Glomerular visceral epithelial cell (primary cell): ENCODE measurements at regions not wholly inside any gene's neighbourhood (a gene's known extent, or its start where the extent isn't known, plus 50 kb on each side); places are given as distances from the start of the nearest gene placed in this dataset.
"Not testable (repeated sequence)": the region's sequence is repeated elsewhere in the genome, so short reads cannot be mapped to it uniquely, and the experiment has no call there.

Experiments used
- DNase-seq: peaks from one replicate; pipeline ENCODE4 v3.0.0-alpha.2; 2016; ENCODE audit errors: extremely low spot score

- no peak for DNase-seq
Measured at GRCh38 chr2:7846607-7847006, 835.2 kb upstream of the ID2 start.

GRCh38 chr2:7847321-7847720 lies 834.5 kb upstream of the ID2 start:
- DNase-seq: no peak

- no peak for DNase-seq
Measured at GRCh38 chr2:7849027-7849426, 832.8 kb upstream of the ID2 start.

- DNase-seq: no peak
Measured at GRCh38 chr2:7849531-7849930, 832.3 kb upstream of the ID2 start.

GRCh38 chr2:7852546-7852945 lies 829.3 kb upstream of the ID2 start:
- no peak for DNase-seq

- DNase-seq: no peak
Measured at GRCh38 chr2:7857904-7858303, 824.0 kb upstream of the ID2 start.

GRCh38 chr2:7858624-7859023 lies 823.2 kb upstream of the ID2 start:
- no peak for DNase-seq

GRCh38 chr2:7860693-7861092 lies 821.2 kb upstream of the ID2 start:
- no peak for DNase-seq

- DNase-seq: no peak
Measured at GRCh38 chr2:7861910-7862702, 819.8 kb upstream of the ID2 start.

GRCh38 chr2:7866104-7866503 lies 815.8 kb upstream of the ID2 start:
- DNase-seq: no peak

GRCh38 chr2:7866825-7867224 lies 815.0 kb upstream of the ID2 start:
- DNase-seq: no peak

- no peak for DNase-seq
Measured at GRCh38 chr2:7867867-7868266, 814.0 kb upstream of the ID2 start.

- no peak for DNase-seq
Measured at GRCh38 chr2:7868836-7869235, 813.0 kb upstream of the ID2 start.

- not testable (repeated sequence) for DNase-seq
Measured at GRCh38 chr2:7876445-7876844, 805.4 kb upstream of the ID2 start.

- DNase-seq: not testable (repeated sequence)
Measured at GRCh38 chr2:7878266-7878665, 803.6 kb upstream of the ID2 start.

- no peak for DNase-seq
Measured at GRCh38 chr2:7878786-7879482, 802.9 kb upstream of the ID2 start.

- DNase-seq: no peak
Measured at GRCh38 chr2:7879483-7879835, 802.4 kb upstream of the ID2 start.

- DNase-seq: no peak
Measured at GRCh38 chr2:7880126-7880525, 801.7 kb upstream of the ID2 start.

GRCh38 chr2:7880566-7880965 lies 801.3 kb upstream of the ID2 start:
- DNase-seq: no peak

GRCh38 chr2:7881063-7881462 lies 800.8 kb upstream of the ID2 start:
- peak; percentile 34 for DNase-seq

GRCh38 chr2:7881466-7881865 lies 800.4 kb upstream of the ID2 start:
- no peak for DNase-seq

- no peak for DNase-seq
Measured at GRCh38 chr2:7882296-7882695, 799.6 kb upstream of the ID2 start.

- DNase-seq: no peak
Measured at GRCh38 chr2:7884338-7884737, 797.5 kb upstream of the ID2 start.

- no peak for DNase-seq
Measured at GRCh38 chr2:7886666-7887065, 795.2 kb upstream of the ID2 start.
